AG04449 (cell line): ENCODE measurements at regions not wholly inside any gene's neighbourhood (a gene's known extent, or its start where the extent isn't known, plus 50 kb on each side); places are given as distances from the start of the nearest gene placed in this dataset.

Experiments used
- CTCF ChIA-PET: fragments of 350-600 bp; formaldehyde crosslinking; extraction: SDS; loops from one replicate; lab custom pipeline; 2021; ENCODE audit warnings: antibody characterized with exemption; lab: Yijun Ruan, JAX
- POLR2A ChIA-PET: fragments of 400-600, 350-600 bp; formaldehyde crosslinking; extraction: SDS; loops from one replicate; lab custom pipeline; 2020; ENCODE audit warnings: antibody characterized with exemption, inconsistent platforms; lab: Yijun Ruan, JAX
- DNase-seq: peaks from one replicate; pipeline ENCODE4 v3.0.0-alpha.2; 2010; ENCODE audit warnings: low read depth, low spot score
- H3K4me3 ChIP-seq: 2 replicates; pipeline ENCODE4 v1.5.1; 2011; ENCODE audit warnings: low read depth, mild to moderate bottlenecking, control low read depth, low read length
- TF ChIP-seq, protein P1 (sequence below): IDR thresholded peaks from one replicate; pipeline ENCODE4 v1.5.1; 2011; ENCODE audit warnings: mild to moderate bottlenecking, moderate library complexity, low read length, control low read depth, inconsistent platforms; ENCODE audit not compliant: insufficient read depth; ENCODE audit errors: missing control alignments

DNA sequence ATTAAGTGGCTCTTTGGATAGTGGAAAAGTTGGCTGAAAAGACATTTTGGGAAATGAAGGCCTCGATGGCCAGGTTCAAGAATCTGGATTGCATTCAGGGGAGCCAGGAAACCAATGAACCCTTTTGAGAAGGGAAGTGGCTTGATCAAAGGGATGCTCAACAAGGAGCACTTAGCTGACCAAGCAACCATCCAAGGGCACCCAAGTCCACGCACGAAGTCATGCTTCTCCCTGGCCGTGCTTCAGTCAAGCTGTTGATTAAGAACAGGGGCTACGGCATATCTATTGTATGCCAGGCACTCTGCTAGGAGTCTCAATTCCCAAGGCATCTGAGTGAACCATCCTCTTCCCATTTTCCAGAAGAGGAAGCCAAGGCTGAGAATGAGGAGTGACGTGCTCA, 185.8 kb upstream of the GLI2 start:
- ChIA-PET CTCF (interaction anchor here (1.2 to 1.5 kb wide), 2 partner anchors 29 to 126 kb away, joined by 5 to 6 read pairs; no protein-coding TSS in a partner anchor), POLR2A (no interaction called here)
- TF ChIP-seq, protein P1, sequence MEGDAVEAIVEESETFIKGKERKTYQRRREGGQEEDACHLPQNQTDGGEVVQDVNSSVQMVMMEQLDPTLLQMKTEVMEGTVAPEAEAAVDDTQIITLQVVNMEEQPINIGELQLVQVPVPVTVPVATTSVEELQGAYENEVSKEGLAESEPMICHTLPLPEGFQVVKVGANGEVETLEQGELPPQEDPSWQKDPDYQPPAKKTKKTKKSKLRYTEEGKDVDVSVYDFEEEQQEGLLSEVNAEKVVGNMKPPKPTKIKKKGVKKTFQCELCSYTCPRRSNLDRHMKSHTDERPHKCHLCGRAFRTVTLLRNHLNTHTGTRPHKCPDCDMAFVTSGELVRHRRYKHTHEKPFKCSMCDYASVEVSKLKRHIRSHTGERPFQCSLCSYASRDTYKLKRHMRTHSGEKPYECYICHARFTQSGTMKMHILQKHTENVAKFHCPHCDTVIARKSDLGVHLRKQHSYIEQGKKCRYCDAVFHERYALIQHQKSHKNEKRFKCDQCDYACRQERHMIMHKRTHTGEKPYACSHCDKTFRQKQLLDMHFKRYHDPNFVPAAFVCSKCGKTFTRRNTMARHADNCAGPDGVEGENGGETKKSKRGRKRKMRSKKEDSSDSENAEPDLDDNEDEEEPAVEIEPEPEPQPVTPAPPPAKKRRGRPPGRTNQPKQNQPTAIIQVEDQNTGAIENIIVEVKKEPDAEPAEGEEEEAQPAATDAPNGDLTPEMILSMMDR: no peak
- no peak for DNase-seq
- no peak overlapping the region for H3K4me3 ChIP-seq

DNA sequence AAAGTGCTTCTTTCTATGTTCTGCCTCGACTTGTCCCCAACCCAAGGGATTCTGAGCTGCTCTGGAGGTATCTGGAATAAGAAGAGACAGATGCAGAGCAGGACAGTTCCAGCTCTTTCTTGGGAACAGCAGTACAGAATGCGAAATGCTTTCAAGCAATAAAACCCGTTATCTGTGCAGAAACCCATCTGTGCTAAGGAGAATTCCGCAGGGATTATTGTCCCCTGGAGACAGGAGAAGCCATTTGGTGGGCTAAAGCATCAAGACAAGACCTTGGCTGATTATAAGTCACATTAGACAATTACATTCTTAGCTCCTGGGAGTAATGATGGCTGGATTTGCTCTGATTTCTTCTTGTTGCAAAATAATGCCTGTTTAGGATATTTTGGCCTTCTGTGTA, 185.4 kb upstream of the GLI2 start:
- TF ChIP-seq, protein P1: no peak
- no peak overlapping the region for H3K4me3 ChIP-seq
- POLR2A ChIA-PET: no interaction called here
- CTCF ChIA-PET: interaction anchor here (1.2 to 1.5 kb wide), 2 partner anchors 29 to 125 kb away, joined by 5 to 6 read pairs; no protein-coding TSS in a partner anchor
- DNase-seq: no peak

DNA sequence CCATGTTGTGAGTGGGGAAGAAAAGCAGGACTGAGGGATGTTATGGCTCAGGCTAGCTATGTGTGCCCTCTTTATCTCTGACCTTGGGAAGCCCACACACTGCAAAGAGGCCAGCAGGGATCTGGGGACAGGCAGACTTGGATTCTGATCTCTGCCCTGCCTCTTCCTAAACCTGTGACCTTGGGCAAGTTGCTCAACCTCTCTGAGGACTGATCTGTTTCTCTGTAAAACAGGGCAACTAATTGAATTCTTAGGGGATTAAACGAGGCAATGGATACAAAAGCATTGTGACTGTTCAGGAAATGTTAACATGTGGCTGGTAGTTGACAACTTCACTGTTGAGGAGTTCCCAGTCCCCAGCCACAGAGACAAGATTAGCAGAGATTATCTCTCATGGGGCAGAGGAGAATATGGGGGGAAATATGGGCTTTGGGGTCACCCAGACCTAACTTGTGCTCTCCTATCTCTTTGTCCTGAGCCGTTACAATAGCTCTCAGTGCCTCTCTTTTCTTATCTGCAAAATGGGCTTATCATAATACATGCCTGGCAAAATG, 184.7 kb upstream of the GLI2 start:
- H3K4me3 ChIP-seq: no peak overlapping the region
- ChIA-PET POLR2A (no interaction called here), CTCF (interaction anchor here (1.2 to 1.5 kb wide), 2 partner anchors 30 to 124 kb away, joined by 5 to 6 read pairs; no protein-coding TSS in a partner anchor)
- DNase-seq: no peak
- TF ChIP-seq, protein P1: no peak

DNA sequence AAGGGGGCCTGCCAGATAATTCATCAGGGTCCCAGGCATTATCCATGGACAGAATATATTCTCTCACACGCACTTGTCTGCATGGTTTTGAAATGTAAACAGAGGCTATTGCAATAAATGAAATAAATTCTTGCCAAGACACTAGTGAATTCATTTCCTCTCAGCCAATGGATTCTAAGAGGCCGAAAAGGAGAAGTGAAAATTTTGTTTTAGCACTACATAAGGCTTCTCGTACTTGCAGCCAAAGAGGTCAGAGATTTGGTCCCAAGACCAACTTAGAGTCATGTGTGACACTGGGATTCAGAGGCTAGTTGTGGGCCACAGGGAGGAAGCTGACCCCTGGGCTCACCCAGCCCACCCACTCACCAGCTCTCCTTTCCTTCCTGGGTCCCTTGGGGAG, 184.1 kb upstream of the GLI2 start:
- TF ChIP-seq, protein P1: no peak
- no peak for DNase-seq
- no peak overlapping the region for H3K4me3 ChIP-seq
- ChIA-PET CTCF (interaction anchor here (1.2 kb wide), 1 partner anchor 126 kb away, joined by 3 read pairs; no protein-coding TSS in a partner anchor), POLR2A (interaction anchor here (1.0 kb wide), 1 partner anchor 60 kb away, joined by 4 read pairs; no protein-coding TSS in a partner anchor)

DNA sequence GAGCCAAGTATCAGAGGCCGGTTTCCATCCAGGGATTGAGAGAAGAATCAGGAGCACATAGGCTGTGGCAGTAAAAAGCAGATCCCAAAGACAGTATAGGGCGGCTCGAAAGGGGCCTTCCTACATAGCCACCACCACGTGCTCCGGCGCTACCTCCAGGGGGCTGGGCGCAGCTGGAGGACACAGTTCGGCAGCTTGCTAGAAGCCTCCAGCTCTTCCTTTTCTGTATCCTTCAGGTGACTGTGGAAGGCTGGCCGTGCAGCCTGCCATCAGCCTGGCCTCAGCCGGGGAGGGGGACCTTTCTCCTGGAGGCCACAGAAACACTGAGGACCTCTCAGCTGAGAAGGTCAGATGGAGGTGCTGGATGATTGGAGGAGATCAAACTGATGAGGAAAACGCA, 183.6 kb upstream of the GLI2 start:
- no peak for DNase-seq
- TF ChIP-seq, protein P1: no peak
- no peak overlapping the region for H3K4me3 ChIP-seq
- POLR2A ChIA-PET: interaction anchor here (1.0 kb wide), 1 partner anchor 59 kb away, joined by 4 read pairs; no protein-coding TSS in a partner anchor
- CTCF ChIA-PET: interaction anchor here (1.2 to 1.8 kb wide), 2 partner anchors 123 to 125 kb away, joined by 3 to 5 read pairs; no protein-coding TSS in a partner anchor

DNA sequence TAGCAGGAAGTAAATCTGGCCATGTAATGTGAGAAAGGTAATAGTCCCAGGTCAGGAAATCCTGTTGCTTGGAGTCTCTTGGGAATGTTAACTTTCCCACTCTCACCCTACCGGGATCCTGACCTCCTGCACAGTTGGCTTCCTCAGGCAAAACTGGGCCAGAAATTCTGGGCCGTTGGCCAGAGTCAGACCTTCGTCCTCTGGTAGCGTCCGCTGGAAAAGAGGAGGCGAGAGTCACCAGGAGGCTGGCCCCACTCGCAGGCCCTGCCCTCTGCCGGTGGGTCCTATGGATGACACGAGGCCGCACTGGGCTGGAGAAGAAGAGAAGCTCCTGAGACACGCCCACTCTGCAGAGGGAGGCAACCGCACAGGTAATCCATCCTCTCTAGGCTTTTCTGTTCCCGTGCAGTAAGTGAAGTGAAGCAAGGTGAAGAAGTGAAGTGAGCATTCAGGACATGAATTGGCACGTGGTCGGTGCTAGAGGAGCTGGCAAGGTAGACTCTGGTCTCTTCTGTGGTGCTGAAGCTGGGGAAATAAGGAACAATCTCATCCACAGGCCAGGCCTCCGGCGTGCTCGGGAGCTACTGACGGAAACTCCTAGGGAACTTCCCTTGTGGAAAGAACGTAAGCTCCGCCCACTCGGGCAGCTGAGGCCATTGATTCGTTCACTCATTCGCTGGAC, 182.7 kb upstream of the GLI2 start:
- TF ChIP-seq, protein P1: peak; percentile 46
- DNase-seq: no peak
- ChIA-PET POLR2A (interaction anchor here (1.0 kb wide), 1 partner anchor 58 kb away, joined by 4 read pairs; no protein-coding TSS in a partner anchor), CTCF (interaction anchor here (0.6 to 1.8 kb wide), 7 partner anchors 13 to 211 kb away, joined by 3 to 5 read pairs (median 4); no protein-coding TSS in a partner anchor)
- H3K4me3 ChIP-seq: no peak overlapping the region
